ENCODE measurements at regions not wholly inside any gene's neighbourhood (a gene's known extent, or its start where the extent isn't known, plus 50 kb on each side); places are given as distances from the start of the nearest gene placed in this dataset.

DNA sequence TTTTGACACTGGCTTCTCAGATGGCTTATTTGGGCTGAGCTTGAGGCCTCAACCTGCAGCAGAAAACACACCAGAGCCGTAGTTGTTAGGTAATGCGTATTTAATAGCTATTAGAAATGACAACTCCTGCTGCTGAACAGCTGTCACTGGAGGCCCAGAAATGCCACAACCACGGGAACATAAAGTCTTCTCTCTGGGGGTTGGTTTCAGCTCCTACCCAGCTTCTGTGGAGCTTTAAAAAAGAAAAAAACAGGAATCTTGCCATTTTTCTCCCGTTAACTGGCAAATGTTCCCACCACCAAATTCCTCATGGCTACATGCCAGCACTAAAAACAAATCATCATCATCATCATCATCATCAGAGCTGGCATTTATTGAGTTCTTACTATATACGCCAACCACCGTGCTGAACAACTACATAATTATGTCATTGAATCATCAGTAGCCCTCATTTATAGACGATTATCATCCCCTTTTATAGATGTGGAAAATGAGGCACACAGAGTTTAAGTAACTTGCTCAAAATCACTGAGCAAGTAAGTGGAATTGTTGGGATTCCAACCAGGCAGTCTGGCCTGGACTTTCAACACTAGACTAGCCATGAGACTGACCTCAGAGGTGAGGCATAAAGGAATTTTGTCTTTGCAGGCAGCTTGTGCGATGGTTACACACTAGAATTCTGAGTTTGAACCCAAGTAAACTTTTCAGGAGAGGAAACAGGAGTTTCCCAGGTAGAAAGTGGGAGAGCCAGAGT, 185.3 kb upstream of the WWC1 start:
- no peak overlapping the region for H3K27ac ChIP-seq (ENCODE audit: insufficient read depth, low read length, poor library complexity, severe bottlenecking)
- H3K36me3 ChIP-seq (ENCODE audit: control insufficient read depth, insufficient read depth, low read length), result no peaks in the 10 kb centered on the region
- H3K27me3 ChIP-seq (replicated peaks; ENCODE audit: control insufficient read depth, insufficient read depth, low read length, poor library complexity, severe bottlenecking), result no peaks in the 10 kb centered on the region
- no peaks in the 10 kb centered on the region for H3K9me3 ChIP-seq (ENCODE audit: control insufficient read depth, low read length)
- no peak for DNase-seq
- H3K4me1 ChIP-seq (ENCODE audit: control insufficient read depth, insufficient read depth, low read length, poor library complexity, severe bottlenecking), result no peaks in the 10 kb centered on the region
- H3K4me3 ChIP-seq (ENCODE audit: insufficient read depth, low read depth, low read length, poor library complexity, severe bottlenecking), result no peak overlapping the region

DNA sequence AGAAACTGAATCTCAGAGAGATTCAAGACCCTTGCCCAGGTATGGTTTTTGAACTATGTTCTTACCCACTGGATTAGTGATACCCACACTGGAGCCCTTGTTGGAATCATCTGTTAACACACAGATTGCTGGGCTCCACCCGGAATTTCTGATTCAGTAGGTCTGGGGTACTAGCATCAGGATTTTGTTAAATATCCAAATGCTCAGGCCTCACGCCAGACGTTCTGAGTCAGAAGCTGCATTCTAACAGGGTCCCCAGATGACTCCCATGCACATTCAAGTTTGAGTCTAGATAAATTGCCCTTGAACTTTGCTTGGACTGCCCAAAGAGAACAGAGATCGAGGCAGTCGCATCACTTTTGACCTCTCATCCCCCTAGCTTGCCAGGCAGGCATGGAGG, 182.0 kb upstream of the WWC1 start:
- H3K27me3 ChIP-seq (replicated peaks; ENCODE audit: control insufficient read depth, insufficient read depth, low read length, poor library complexity, severe bottlenecking), result no peaks in the 10 kb centered on the region
- H3K4me3 ChIP-seq (ENCODE audit: insufficient read depth, low read depth, low read length, poor library complexity, severe bottlenecking), result no peak overlapping the region
- no peaks in the 10 kb centered on the region for H3K4me1 ChIP-seq (ENCODE audit: control insufficient read depth, insufficient read depth, low read length, poor library complexity, severe bottlenecking)
- H3K27ac ChIP-seq (ENCODE audit: insufficient read depth, low read length, poor library complexity, severe bottlenecking), result no peak overlapping the region
- no peak for DNase-seq
- H3K36me3 ChIP-seq (ENCODE audit: control insufficient read depth, insufficient read depth, low read length), result no peaks in the 10 kb centered on the region
- H3K9me3 ChIP-seq (ENCODE audit: control insufficient read depth, low read length), result no peaks in the 10 kb centered on the region

DNA sequence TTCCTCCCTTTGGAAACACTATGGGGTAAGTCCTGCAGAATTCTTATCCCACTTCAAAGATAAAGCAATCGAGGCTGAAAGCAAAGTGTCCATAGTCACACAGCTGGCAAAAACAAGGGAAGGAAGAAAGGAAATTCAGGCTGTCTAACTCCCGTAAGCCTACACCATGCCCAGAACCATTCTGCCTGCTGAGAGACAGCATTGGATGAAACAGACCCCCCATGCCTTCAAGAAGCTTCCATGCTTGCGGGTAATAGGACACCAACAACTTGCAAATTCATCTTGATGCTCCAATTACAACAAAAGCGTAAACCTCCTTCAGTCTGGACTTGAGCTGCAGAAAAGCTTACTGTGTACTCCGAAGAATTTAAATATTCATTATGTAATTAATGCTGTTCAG, 181.1 kb upstream of the WWC1 start:
- no peaks in the 10 kb centered on the region for H3K36me3 ChIP-seq (ENCODE audit: control insufficient read depth, insufficient read depth, low read length)
- no peaks in the 10 kb centered on the region for H3K9me3 ChIP-seq (ENCODE audit: control insufficient read depth, low read length)
- H3K27ac ChIP-seq (ENCODE audit: insufficient read depth, low read length, poor library complexity, severe bottlenecking), result no peak overlapping the region
- no peaks in the 10 kb centered on the region for H3K4me1 ChIP-seq (ENCODE audit: control insufficient read depth, insufficient read depth, low read length, poor library complexity, severe bottlenecking)
- H3K27me3 ChIP-seq (replicated peaks; ENCODE audit: control insufficient read depth, insufficient read depth, low read length, poor library complexity, severe bottlenecking), result no peaks in the 10 kb centered on the region
- no peak for DNase-seq
- H3K4me3 ChIP-seq (ENCODE audit: insufficient read depth, low read depth, low read length, poor library complexity, severe bottlenecking), result no peak overlapping the region

DNA sequence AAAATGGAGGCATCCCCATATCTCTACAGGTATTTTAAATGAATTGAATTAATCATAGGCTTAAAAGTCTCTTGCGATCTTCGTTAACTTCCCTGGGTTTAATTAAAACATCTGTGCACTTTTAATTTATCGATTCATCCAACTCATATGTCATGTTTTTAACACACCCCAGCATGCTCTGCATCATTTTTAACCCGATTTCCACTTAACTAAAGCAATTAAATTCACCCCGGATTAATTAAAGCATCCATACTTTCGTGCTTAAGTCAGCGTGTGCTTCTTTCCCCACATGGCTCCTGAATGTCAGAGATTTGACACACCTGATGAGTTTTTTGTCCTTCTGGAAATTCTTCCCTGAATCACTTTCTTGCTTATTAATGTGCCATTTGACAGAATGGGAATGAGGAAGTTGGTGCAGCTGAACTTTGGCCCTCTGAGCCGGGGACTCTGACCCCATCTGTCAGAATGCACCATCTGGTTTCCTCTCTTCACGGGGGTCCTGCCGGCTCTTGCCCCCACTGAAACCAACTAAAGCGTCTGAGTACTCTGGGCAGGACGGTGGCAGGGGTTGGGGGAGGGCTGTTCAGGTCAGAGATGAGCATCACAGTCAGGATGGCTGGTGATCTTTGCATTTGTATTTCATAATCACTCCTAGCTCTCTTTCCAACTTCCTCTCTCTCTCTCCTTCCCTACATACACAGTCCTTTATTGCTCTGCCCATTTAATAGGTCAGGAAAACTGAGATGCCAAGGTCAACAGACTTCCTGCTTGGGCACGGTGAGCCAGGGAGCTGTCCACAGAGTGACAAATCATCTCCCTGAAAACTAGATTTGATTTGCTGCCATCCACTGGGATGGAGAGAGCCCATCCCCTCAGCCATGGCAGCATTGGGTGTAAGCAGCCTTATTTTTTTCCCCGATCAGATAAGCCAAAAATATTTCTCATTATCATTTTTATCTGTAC, 180.3 kb upstream of the WWC1 start:
- H3K27me3 ChIP-seq (replicated peaks; ENCODE audit: control insufficient read depth, insufficient read depth, low read length, poor library complexity, severe bottlenecking), result no peaks in the 10 kb centered on the region
- no peak for DNase-seq
- no peak overlapping the region for H3K4me3 ChIP-seq (ENCODE audit: insufficient read depth, low read depth, low read length, poor library complexity, severe bottlenecking)
- no peaks in the 10 kb centered on the region for H3K4me1 ChIP-seq (ENCODE audit: control insufficient read depth, insufficient read depth, low read length, poor library complexity, severe bottlenecking)
- H3K27ac ChIP-seq (ENCODE audit: insufficient read depth, low read length, poor library complexity, severe bottlenecking), result no peak overlapping the region
- no peaks in the 10 kb centered on the region for H3K9me3 ChIP-seq (ENCODE audit: control insufficient read depth, low read length)
- no peaks in the 10 kb centered on the region for H3K36me3 ChIP-seq (ENCODE audit: control insufficient read depth, insufficient read depth, low read length)

DNA sequence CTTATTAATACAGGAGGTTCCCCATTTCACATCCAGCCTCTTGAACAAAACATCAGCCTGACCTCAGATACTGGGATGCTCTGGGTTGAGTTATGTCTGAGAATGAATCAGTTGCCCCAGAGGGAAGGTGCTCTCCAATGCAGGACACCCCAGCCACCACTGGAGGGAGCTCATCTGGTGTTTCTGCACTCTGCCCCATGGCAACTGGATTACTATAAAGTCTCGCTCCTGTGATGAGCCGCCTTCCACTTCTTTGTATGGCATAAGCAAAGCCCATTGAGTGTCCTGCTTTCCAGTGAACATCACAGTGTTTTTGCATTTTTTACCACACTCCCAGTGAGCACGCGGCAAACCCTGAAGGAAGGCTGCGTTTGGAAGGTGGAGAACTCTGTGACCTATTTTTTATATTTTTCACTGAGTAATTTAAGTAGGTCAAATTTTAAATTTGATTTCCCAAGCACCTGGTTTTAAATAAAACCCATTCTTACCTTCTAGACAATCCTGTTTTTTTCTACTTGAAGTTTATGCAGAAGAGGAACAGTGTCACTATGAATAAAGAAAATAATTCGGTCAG, 176.9 kb upstream of the WWC1 start:
- DNase-seq, result peak in 1 of 3 donors; percentile 2
- Histone ChIP-seq H3K4me1 (ENCODE audit: control insufficient read depth, insufficient read depth, low read length, poor library complexity, severe bottlenecking) (no peaks in the 10 kb centered on the region), H3K27me3 (replicated peaks; ENCODE audit: control insufficient read depth, insufficient read depth, low read length, poor library complexity, severe bottlenecking) (no peaks in the 10 kb centered on the region), H3K27ac (ENCODE audit: insufficient read depth, low read length, poor library complexity, severe bottlenecking) (no peak overlapping the region), H3K36me3 (ENCODE audit: control insufficient read depth, insufficient read depth, low read length) (no peaks in the 10 kb centered on the region), H3K4me3 (ENCODE audit: insufficient read depth, low read depth, low read length, poor library complexity, severe bottlenecking) (no peak overlapping the region), H3K9me3 (ENCODE audit: control insufficient read depth, low read length) (no peaks in the 10 kb centered on the region)

DNA sequence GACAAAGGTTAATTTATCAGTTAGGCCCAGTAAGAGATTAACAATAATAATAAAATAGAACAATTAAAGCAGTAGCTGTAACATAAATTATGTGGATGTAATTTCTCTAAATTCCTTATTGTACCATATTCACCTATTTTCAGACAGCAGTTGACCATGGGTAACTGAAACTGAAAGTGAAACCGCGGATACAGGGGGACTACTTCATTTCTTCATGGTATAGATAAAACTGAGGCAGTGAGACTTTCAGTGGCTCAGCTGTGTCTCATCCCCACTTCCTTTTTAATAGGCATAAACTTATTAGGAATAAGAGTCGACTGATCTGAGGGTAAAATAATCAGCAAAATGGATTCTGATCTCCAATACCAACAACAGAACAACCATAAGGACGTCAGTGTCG, 174.0 kb upstream of the WWC1 start:
- H3K36me3 ChIP-seq (ENCODE audit: control insufficient read depth, insufficient read depth, low read length), result no peaks in the 10 kb centered on the region
- H3K9me3 ChIP-seq (ENCODE audit: control insufficient read depth, low read length), result no peaks in the 10 kb centered on the region
- no peak for DNase-seq
- H3K4me1 ChIP-seq (ENCODE audit: control insufficient read depth, insufficient read depth, low read length, poor library complexity, severe bottlenecking), result no peaks in the 10 kb centered on the region
- no peak overlapping the region for H3K4me3 ChIP-seq (ENCODE audit: insufficient read depth, low read depth, low read length, poor library complexity, severe bottlenecking)
- H3K27me3 ChIP-seq (replicated peaks; ENCODE audit: control insufficient read depth, insufficient read depth, low read length, poor library complexity, severe bottlenecking), result no peaks in the 10 kb centered on the region
- H3K27ac ChIP-seq (ENCODE audit: insufficient read depth, low read length, poor library complexity, severe bottlenecking), result no peak overlapping the region

- no peak overlapping the region for H3K27ac ChIP-seq (ENCODE audit: insufficient read depth, low read length, poor library complexity, severe bottlenecking)
- H3K4me1 ChIP-seq (ENCODE audit: control insufficient read depth, insufficient read depth, low read length, poor library complexity, severe bottlenecking), result no peaks in the 10 kb centered on the region
- H3K36me3 ChIP-seq (ENCODE audit: control insufficient read depth, insufficient read depth, low read length), result no peaks in the 10 kb centered on the region
- no peaks in the 10 kb centered on the region for H3K27me3 ChIP-seq (replicated peaks; ENCODE audit: control insufficient read depth, insufficient read depth, low read length, poor library complexity, severe bottlenecking)
- H3K9me3 ChIP-seq (ENCODE audit: control insufficient read depth, low read length), result no peaks in the 10 kb centered on the region
- no peak overlapping the region for H3K4me3 ChIP-seq (ENCODE audit: insufficient read depth, low read depth, low read length, poor library complexity, severe bottlenecking)
- DNase-seq, result no peak
Measured at GRCh38 chr5:168118042-168118668, 173.3 kb upstream of the WWC1 start.

DNA sequence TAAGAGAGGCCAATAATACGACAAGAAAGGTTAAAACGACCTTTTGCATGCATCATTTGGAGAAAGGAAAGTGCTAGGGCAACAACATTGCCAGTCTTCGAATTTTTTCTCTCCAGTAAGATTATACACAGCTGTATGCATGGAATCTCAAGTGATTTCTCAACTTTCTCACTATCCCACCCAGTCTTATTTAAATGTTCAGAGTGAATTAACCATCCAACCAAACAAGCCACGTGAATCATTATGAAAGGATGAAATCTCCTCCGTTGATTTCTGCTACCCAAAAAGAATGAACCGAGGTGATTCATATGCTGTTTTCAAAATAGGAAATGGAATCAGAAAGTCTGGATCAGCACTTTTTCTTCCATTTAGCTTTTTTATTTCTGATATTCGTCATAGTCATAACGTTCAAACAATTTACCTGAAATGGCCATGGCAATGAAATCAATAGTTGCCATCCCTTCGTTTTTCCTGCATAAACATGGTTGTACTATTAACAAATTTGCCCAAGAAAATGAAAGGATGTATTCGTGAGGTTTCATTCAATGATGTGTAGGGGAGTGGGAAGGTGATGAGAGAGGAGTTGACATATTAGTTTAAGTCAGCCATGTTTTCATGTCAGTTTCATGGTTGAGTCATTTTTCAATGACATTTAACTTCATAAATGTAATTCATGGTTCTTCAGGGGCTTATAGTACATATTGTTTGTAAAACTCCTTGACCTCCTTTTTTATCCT, 170.9 kb upstream of the WWC1 start:
- no peak overlapping the region for H3K4me3 ChIP-seq (ENCODE audit: insufficient read depth, low read depth, low read length, poor library complexity, severe bottlenecking)
- H3K36me3 ChIP-seq (ENCODE audit: control insufficient read depth, insufficient read depth, low read length), result no peaks in the 10 kb centered on the region
- no peaks in the 10 kb centered on the region for H3K4me1 ChIP-seq (ENCODE audit: control insufficient read depth, insufficient read depth, low read length, poor library complexity, severe bottlenecking)
- no peak overlapping the region for H3K27ac ChIP-seq (ENCODE audit: insufficient read depth, low read length, poor library complexity, severe bottlenecking)
- H3K9me3 ChIP-seq (ENCODE audit: control insufficient read depth, low read length), result no peaks in the 10 kb centered on the region
- H3K27me3 ChIP-seq (replicated peaks; ENCODE audit: control insufficient read depth, insufficient read depth, low read length, poor library complexity, severe bottlenecking), result no peaks in the 10 kb centered on the region
- no peak for DNase-seq

- H3K27me3 ChIP-seq (replicated peaks; ENCODE audit: control insufficient read depth, insufficient read depth, low read length, poor library complexity, severe bottlenecking), result no peaks in the 10 kb centered on the region
Measured at GRCh38 chr5:168121138-168121494, 170.3 kb upstream of the WWC1 start.

More at GRCh38 chr5:168121138-168121494, 170.3 kb upstream of the WWC1 start:
- H3K27ac ChIP-seq (ENCODE audit: insufficient read depth, low read length, poor library complexity, severe bottlenecking), result no peak overlapping the region
- no peaks in the 10 kb centered on the region for H3K9me3 ChIP-seq (ENCODE audit: control insufficient read depth, low read length)
- H3K4me3 ChIP-seq (ENCODE audit: insufficient read depth, low read depth, low read length, poor library complexity, severe bottlenecking), result no peak overlapping the region
- DNase-seq, result no peak
- no peaks in the 10 kb centered on the region for H3K4me1 ChIP-seq (ENCODE audit: control insufficient read depth, insufficient read depth, low read length, poor library complexity, severe bottlenecking)
- H3K36me3 ChIP-seq (ENCODE audit: control insufficient read depth, insufficient read depth, low read length), result no peaks in the 10 kb centered on the region

Data from effector memory CD4-positive, alpha-beta T cell (primary cell).